Skeletal muscle tissue (tissue), 3 donors: ENCODE measurements at regions not wholly inside any gene's neighbourhood (a gene's known extent, or its start where the extent isn't known, plus 50 kb on each side); places are given as distances from the start of the nearest gene placed in this dataset.
"Not testable (repeated sequence)": the region's sequence is repeated elsewhere in the genome, so short reads cannot be mapped to it uniquely, and the experiment has no call there.

ENCODE experiments used
- H3K27ac ChIP-seq: one replicate; pipeline ENCODE4 v1.7.0; 2013; ENCODE audit warnings: mild to moderate bottlenecking, low read depth, low read length, inconsistent platforms
- H3K27me3 ChIP-seq, 3 donors: one replicate each; pipeline ENCODE4 v1.7.0; 2013; ENCODE audit warnings: low read length in 3 of 3; ENCODE audit not compliant: control insufficient read depth in 3 of 3, insufficient read depth in 3 of 3
- H3K36me3 ChIP-seq, 3 donors: one replicate each; pipeline ENCODE4 v1.7.0; 2013; ENCODE audit warnings: low read length in 3 of 3; ENCODE audit not compliant: control insufficient read depth in 3 of 3, insufficient read depth in 3 of 3
- H3K4me1 ChIP-seq, 3 donors: one replicate each; pipeline ENCODE4 v1.7.0; 2013; ENCODE audit warnings: low read length in 3 of 3, mild to moderate bottlenecking in 3 of 3; ENCODE audit not compliant: control insufficient read depth in 3 of 3, insufficient read depth in 3 of 3
- H3K4me3 ChIP-seq, 3 donors: one replicate each; pipeline ENCODE4 v1.7.0; 2013; ENCODE audit warnings: low read length in 3 of 3
- H3K9ac ChIP-seq, 3 donors: one replicate each; pipeline ENCODE4 v1.7.0; 2013; ENCODE audit warnings: low read length in 3 of 3, mild to moderate bottlenecking in 3 of 3, moderate library complexity in 2 of 3, low read depth in 1 of 3
- H3K9me3 ChIP-seq, 3 donors: one replicate each; pipeline ENCODE4 v1.7.0; 2013; ENCODE audit warnings: low read length in 3 of 3; ENCODE audit not compliant: control insufficient read depth in 3 of 3
- donor health status: Osteomylitis.

- H3K36me3 ChIP-seq: no peaks in the 10 kb centered on the region
- H3K4me3 ChIP-seq: no peak overlapping the region
- H3K27me3 ChIP-seq: no peaks in the 10 kb centered on the region
- no peaks in the 10 kb centered on the region for H3K4me1 ChIP-seq
- H3K9me3 ChIP-seq: no peaks in the 10 kb centered on the region
- H3K9ac ChIP-seq: no peak overlapping the region
- no peak overlapping the region for H3K27ac ChIP-seq
These were observed 1736.2 kb downstream of the SLITRK5 start for GRCh38 chr13:89407357-89407756.

GRCh38 chr13:89432997-89433396 is 1761.8 kb downstream of the SLITRK5 start:
- Histone ChIP-seq H3K27me3 (no peaks in the 10 kb centered on the region), H3K4me1 (no peaks in the 10 kb centered on the region), H3K36me3 (no peaks in the 10 kb centered on the region), H3K4me3 (no peak overlapping the region), H3K9me3 (no peaks in the 10 kb centered on the region), H3K9ac (no peak overlapping the region), H3K27ac (no peak overlapping the region)

GRCh38 chr13:89434624-89435023 is 1763.5 kb downstream of the SLITRK5 start:
- H3K27ac ChIP-seq, H3K4me3 ChIP-seq, H3K27me3 ChIP-seq, H3K9ac ChIP-seq, H3K36me3 ChIP-seq, H3K4me1 ChIP-seq, H3K9me3 ChIP-seq: not testable (repeated sequence)

GRCh38 chr13:89454681-89455080 is 1783.5 kb downstream of the SLITRK5 start:
- Histone ChIP-seq H3K4me1 (no peaks in the 10 kb centered on the region), H3K27ac (no peak overlapping the region), H3K4me3 (no peak overlapping the region), H3K27me3 (no peaks in the 10 kb centered on the region), H3K9ac (no peak overlapping the region), H3K36me3 (no peaks in the 10 kb centered on the region), H3K9me3 (no peaks in the 10 kb centered on the region)

GRCh38 chr13:89455225-89455624 is 1784.1 kb downstream of the SLITRK5 start:
- no peaks in the 10 kb centered on the region for H3K9me3 ChIP-seq
- H3K4me3 ChIP-seq: no peak overlapping the region
- H3K27ac ChIP-seq: no peak overlapping the region
- H3K4me1 ChIP-seq: no peaks in the 10 kb centered on the region
- H3K36me3 ChIP-seq: no peaks in the 10 kb centered on the region
- H3K9ac ChIP-seq: no peak overlapping the region
- no peaks in the 10 kb centered on the region for H3K27me3 ChIP-seq

GRCh38 chr13:89455741-89456140 is 1784.6 kb downstream of the SLITRK5 start:
- no peaks in the 10 kb centered on the region for H3K36me3 ChIP-seq
- H3K27me3 ChIP-seq: no peaks in the 10 kb centered on the region
- H3K9ac ChIP-seq: no peak overlapping the region
- no peak overlapping the region for H3K27ac ChIP-seq
- H3K4me3 ChIP-seq: no peak overlapping the region
- no peaks in the 10 kb centered on the region for H3K9me3 ChIP-seq
- H3K4me1 ChIP-seq: no peaks in the 10 kb centered on the region

- no peaks in the 10 kb centered on the region for H3K27me3 ChIP-seq
- no peak overlapping the region for H3K27ac ChIP-seq
- no peaks in the 10 kb centered on the region for H3K36me3 ChIP-seq
- H3K9me3 ChIP-seq: no peaks in the 10 kb centered on the region
- no peak overlapping the region for H3K9ac ChIP-seq
- no peak overlapping the region for H3K4me3 ChIP-seq
- H3K4me1 ChIP-seq: no peaks in the 10 kb centered on the region
These were observed 1786.8 kb downstream of the SLITRK5 start for GRCh38 chr13:89457977-89458376.

GRCh38 chr13:89458456-89458855 is 1787.3 kb downstream of the SLITRK5 start:
- Histone ChIP-seq H3K9me3 (no peaks in the 10 kb centered on the region), H3K27ac (no peak overlapping the region), H3K9ac (no peak overlapping the region), H3K4me3 (no peak overlapping the region), H3K4me1 (no peaks in the 10 kb centered on the region), H3K27me3 (no peaks in the 10 kb centered on the region), H3K36me3 (no peaks in the 10 kb centered on the region)

- H3K4me3 ChIP-seq, H3K36me3 ChIP-seq, H3K4me1 ChIP-seq, H3K27ac ChIP-seq, H3K9ac ChIP-seq, H3K27me3 ChIP-seq, H3K9me3 ChIP-seq: not testable (repeated sequence)
These were observed 1789.7 kb downstream of the SLITRK5 start for GRCh38 chr13:89460895-89461294.

- Histone ChIP-seq H3K36me3 (no peaks in the 10 kb centered on the region), H3K9me3 (no peaks in the 10 kb centered on the region), H3K4me1 (no peaks in the 10 kb centered on the region), H3K4me3 (no peak overlapping the region), H3K9ac (no peak overlapping the region), H3K27me3 (no peaks in the 10 kb centered on the region), H3K27ac (no peak overlapping the region)
These were observed 1794.2 kb downstream of the SLITRK5 start for GRCh38 chr13:89465366-89465765.

- Histone ChIP-seq H3K9ac (no peak overlapping the region), H3K27ac (no peak overlapping the region), H3K4me1 (no peaks in the 10 kb centered on the region), H3K36me3 (no peaks in the 10 kb centered on the region), H3K9me3 (no peaks in the 10 kb centered on the region), H3K27me3 (no peaks in the 10 kb centered on the region), H3K4me3 (no peak overlapping the region)
These were observed 1796.9 kb downstream of the SLITRK5 start for GRCh38 chr13:89468081-89468480.
